Epidermal melanocyte (primary cell): ENCODE measurements at regions not wholly inside any gene's neighbourhood (a gene's known extent, or its start where the extent isn't known, plus 50 kb on each side); places are given as distances from the start of the nearest gene placed in this dataset.

Experiments used
- DNase-seq: peaks from one replicate; pipeline ENCODE4 v3.0.0; 2011; ENCODE audit warnings: low spot score; ENCODE audit not compliant: insufficient read length

DNA sequence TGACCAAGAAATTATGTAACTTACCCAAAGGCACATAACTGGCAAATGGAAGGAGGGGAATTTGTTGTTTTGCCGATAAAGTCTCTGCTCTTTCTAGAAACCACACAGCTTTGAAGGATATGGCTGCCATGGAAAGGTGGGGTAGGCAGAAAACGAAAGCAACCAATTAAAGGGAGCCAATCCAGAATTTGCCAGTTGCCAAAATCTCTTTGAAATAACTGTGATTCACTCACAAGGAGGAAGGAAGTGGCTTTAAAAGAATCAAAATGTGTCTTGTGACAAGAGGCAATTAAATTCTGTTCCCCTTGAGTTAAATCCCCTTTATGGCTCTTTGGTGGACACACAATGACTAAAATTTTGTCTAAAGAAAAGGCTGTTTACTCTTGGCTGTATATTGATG is 61.2 kb upstream of the CCDC190 start:
- DNase-seq = no peak

DNA sequence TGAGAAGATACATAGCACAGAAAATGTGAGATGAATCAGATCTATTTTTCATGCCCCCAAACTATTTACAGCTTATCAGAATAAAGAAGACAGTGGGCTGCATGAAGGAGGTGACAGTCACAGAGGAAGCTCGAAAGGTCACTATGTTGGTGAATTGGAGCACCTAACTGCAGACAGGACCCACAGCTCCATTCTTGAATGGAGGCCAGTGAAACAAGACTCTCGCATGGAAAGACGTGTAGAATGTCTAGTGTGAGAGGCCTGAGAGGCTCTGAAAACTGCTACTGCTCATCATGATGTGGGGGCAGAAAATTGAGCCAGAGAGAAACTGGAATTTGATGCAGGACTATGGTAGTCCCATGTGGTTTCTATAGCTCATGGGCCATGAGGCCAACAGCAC is 60.3 kb upstream of the CCDC190 start:
- no peak for DNase-seq

GRCh38 chr1:162919034-162919433 is 58.1 kb upstream of the CCDC190 start:
- no peak for DNase-seq

DNA sequence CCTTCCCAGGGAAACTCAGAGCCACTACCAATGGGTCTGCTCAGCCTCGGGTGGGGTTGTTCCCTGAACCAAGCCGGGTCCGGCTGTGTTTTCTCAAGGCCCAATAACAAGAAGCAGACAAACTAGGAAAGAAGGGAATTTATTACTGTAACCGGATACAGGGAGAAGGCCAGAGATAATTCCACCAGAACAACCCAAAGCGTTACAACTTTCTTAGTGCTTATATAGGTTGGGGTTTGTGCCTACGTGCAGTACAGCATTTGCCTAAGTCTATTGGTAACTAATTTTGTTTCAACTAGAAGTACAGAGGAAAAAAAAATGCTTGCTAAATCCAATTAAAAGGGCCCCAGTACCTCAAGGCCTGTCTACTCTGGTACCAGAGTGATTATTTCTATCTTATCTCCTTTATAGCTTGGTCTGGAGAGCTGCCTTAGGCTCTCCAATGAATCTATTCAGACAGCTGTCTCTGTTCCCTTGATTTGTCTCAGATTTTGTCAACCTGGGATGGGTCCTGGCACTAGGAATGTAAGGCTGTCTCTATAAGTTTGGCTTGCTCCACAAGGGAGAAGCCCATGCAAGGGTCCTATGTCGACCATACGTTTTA is 57.3 kb upstream of the CCDC190 start:
- DNase-seq = no peak

GRCh38 chr1:162916821-162917613 is 56.0 kb upstream of the CCDC190 start:
- DNase-seq = no peak

DNA sequence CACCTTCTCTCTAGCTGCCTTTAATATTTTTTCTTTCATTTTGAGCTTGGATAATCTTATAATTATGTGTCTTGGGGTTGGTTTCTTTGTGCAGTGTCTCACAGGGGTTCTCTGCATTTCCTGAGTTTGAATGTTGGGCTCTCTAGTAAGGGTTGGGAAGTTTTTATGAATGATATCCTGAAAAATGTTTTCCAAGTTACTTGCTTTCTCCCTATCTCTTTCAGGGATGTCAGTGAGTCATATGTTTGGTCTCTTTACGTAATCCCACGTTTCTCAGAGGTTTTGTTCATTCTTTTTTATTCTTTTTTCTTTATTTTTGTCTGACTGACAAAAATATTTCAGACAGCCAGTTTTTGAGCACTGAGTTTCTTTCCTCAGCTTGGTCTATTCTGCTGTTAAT is 55.4 kb upstream of the CCDC190 start:
- no peak for DNase-seq

DNA sequence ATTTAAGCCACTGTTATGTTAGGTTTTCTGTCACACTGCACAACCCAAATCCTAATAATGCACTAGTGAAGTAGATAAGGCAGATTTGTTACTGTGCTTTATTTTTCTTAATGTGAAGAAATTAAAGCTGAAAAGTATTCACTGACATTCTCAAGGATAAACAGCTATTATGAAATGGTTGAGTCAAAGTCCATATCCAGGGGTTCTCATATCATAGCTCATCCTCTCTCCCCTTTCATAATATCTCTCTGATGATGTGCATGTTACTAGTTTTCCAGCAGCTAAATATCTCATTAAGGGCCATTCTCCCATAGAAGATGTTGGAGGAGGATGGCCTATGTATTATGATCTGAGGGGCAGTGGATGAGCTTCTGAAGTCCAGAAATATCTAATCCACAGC is 53.6 kb upstream of the CCDC190 start:
- DNase-seq = no peak

DNA sequence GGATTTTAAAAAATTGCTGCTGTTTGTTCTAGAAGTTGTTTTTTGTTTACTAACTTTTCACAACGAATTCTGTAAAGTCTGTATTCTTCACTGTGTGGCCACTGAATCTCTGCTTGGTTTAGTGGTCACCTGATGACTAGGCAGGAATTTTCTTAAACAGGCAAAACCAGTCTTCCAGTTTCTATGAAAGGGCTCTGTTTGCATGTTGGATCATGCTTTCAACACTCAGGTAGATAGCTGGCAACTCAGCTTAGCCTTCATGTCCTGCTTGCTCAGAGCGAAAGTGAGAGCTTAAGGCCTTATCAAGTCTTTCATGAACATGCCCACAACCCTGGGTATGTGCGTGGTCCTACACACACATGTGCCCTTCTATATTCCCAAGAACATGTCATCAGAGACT is 52.4 kb upstream of the CCDC190 start:
- DNase-seq = no peak

DNA sequence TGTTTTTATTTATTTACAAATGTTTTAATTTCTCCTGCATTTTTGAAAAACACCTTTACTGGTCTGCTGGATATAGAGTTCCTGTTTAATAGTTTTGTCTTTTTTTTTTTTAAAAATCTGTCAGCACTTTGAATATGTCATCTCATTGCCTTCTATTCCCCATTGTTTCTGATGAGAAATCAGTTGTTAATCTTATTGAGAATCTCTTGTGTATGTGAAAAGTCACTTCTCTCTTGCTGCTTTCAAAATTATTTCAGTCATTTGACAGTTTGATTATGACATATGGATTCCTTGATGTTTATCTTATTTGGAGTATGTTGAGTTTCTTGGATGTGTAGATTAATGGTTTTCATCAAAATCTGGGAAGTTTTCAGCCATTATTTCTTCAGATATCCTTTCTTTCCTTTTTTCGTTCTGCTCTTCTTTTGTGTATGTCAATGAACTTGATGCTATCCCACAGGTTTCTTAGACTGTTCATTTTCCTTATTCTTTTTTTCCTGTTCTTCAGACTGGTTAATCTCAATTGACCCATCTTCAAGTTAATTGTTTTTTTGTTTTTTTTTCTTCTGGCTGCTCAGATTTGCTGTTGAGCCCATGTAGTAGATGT is 51.2 kb upstream of the CCDC190 start:
- no peak for DNase-seq
